NCI-H510A treated with DMSO at 0.1 percent for 48 hours (cell line): ENCODE measurements at regions not wholly inside any gene's neighbourhood (a gene's known extent, or its start where the extent isn't known, plus 50 kb on each side); places are given as distances from the start of the nearest gene placed in this dataset.
"Not testable (repeated sequence)": the region's sequence is repeated elsewhere in the genome, so short reads cannot be mapped to it uniquely, and the experiment has no call there.

Source experiments
- DNase-seq: peaks from one replicate; lab custom pipeline; 2025; lab: John Stamatoyannopoulos, UW

DNA sequence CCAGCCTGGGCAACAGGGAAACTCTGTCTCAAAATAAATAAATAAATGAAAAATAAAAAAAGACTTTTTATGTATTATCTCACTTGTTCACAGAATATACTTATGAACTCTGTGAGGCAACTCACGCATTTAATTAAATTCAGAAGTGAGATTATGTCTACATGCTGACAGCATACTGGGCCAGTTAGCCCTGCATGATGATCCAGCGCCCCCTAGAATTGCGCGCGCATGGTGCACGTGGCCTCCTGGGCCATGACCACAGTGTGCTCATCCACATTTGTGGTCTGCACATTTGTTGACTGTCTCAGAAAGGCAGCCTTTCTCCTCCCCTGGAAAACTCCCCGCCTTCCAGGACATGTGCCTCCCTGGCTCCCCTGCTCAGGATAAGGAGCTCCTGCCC is 64.8 kb upstream of the METTL9 start:
- DNase-seq = not testable (repeated sequence)

DNA sequence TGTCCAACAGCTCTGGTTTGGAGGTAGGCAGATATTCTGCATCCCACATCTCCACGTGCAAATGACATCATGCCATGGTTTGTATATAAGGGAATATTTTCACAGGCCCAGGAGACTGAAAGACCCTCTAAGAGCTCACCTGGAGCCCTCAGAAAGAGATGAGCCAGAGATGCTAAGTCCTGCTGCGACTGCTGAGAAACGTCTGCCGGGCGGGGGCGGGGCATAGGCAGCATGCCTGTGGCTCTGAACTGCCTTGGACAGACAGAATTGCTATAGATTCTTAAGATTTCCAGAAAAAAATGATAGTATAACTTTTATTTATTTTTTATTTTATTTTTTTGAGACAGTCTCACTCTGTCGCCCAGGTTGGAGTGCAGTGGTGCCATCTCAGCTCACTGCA is 64.2 kb upstream of the METTL9 start:
- not testable (repeated sequence) for DNase-seq

DNA sequence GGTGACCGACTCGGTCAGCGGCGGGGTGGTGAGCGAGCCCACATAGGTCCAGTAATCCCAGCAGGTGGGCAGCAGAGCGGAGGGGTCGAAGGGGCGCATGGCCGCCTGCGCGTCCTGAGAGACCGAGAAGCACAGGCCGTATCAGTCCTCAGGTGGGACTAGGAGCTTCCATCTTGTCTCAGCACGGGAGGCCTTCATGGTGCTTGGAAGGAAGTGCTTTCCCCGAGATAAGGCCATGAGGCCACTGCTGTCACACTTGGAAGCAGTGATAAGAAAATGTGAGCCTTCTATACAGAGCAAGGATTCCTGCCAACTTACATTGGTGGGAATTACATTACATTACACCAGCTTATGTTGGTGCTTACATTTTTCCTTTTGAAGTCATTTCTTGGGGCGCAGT is 62.6 kb upstream of the METTL9 start:
- not testable (repeated sequence) for DNase-seq

DNA sequence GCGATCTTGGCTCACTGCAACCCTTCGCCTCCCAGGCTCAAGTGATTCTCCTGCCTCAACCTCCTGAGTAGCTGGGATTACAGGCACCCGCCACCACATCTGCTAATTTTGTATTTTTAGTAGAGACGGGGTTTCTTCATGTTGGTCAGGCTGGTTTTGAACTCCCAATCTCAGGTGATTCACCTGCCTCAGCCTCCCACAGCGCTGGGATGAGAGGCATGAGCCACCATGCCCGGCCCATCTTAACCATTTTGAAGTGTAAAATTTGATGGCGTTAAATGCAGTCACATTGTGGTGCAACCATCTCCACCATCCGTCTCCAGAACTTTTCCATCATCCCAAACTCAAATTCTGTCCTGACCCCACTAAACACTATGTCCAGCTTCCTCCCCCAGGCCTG is 61.8 kb upstream of the METTL9 start:
- DNase-seq = not testable (repeated sequence)

DNA sequence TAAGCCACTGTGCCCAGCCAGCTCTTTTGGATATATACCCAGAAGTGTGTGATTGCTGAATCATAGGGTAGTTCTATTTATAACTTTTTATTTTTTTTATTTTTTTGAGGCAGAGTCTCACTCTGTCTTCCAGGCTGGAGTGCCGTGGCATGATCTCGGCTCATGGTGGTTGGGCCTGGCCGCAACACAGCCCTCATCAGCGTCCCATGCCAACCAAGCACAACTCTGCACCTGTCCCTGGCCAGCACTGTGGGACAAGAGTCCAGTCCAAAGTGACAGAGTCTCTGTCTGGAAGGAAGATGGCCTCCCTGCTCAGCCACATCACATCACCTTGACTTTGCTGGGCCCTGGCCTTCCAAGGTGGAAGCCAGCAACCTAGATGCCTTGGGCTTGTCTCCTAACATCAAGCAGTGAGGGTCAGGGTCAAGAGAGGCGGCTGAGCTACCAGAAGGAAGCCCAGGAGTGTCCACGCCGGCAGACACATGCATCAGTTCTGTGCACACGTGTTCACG is 60.2 kb upstream of the METTL9 start:
- not testable (repeated sequence) for DNase-seq

DNA sequence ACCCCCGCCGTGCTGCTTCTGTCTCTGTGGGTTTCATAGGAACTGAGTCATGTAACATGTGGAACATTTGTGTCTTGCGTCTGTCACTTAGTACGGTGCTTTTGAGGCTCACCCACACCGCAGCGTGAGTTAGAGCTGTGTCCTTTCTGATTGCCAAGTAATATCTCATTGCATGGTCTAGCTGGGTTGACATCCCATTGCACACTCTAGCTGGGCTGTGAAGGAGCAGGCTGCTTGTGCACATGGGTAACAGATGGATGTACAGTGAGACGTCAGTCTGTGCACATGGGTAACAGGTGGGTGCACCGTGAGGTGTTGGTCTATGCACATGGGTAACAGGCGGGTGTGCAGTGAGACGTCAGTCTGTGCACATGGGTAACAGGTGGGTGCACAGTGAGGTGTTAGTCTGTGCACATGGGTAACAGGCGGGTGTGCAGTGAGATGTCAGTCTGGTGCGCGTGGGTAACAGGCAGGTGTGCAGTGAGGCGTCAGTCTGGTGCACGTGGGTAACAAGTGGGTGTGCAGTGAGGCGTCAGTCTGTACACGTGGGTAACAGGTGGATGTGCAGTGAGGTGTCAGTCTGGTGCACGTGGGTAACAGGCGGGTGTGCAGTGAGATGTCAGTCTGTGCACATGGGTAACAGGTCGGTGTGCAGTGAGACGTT is 58.5 kb upstream of the METTL9 start:
- DNase-seq = not testable (repeated sequence)

DNA sequence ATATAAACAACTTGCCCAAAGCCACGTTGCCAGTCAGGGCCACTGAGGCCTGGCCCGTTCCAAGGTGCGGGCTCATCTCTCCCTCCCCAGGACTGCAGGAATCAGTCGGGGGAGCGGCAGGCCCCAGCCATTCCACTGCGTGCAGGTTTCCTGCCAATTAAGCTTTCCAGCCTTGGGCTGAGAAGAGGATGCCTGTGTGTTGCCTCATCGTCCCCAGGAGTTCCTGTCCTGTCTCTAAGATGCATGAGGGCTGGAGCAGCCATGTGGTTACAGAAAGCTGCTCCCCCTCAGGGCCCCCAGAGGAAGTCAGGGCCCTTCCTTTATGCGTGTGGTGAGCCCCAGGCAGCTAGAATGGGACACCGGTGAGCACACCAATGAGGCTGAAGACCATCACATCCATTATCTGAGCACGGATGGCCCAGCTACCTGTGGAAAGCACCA is 57.7 kb upstream of the METTL9 start:
- DNase-seq = not testable (repeated sequence)

DNA sequence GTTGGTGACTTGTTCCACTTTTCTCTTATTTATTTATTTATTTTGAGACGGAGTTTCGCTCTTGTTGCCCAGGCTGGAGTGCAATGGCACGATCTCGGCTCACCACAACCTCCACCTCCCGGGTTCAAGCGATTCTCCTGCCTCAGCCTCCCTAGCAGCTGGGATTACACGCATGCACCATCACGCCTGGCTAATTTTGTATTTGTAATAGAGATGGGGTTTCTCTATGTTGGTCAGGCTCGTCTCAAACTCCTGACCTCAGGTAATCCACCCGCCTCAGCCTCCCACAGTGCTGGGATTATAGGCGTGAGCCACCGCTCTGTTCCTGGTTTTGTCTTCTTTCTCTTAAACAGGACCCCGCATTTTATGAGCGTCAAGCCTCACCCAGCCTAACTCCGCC is 57.3 kb upstream of the METTL9 start:
- DNase-seq = not testable (repeated sequence)

DNA sequence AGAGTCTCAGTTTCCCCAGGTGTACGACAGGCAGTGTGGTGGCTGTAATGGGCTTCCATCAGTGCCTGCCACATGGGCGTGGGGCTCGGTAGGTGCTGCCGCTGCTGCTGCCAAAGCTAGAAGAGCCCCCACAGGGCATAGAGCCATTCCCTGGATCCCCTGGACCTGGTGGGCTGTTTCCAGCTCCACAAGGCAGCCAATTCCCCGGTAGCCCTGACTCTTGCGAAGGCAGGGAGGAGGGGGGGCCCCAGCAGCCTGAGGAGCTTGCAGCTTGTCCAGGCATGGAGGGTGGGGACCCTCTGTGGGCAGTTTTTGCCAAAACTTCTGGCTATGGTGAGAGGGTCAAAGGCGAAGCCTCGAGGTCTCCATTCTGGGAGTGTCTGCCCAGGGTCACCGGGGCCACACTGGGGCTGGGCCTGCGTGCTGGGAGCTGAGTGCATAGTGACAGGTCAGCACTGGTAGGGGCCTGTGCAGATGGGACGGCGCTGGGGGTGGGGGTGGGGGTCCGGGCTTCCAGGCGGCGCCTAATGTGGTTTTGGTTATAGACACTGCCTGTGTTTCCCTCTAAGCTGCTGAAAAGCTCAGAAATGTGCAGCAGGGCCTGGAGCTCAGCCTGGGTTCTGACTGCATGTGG is 56.8 kb upstream of the METTL9 start:
- not testable (repeated sequence) for DNase-seq

DNA sequence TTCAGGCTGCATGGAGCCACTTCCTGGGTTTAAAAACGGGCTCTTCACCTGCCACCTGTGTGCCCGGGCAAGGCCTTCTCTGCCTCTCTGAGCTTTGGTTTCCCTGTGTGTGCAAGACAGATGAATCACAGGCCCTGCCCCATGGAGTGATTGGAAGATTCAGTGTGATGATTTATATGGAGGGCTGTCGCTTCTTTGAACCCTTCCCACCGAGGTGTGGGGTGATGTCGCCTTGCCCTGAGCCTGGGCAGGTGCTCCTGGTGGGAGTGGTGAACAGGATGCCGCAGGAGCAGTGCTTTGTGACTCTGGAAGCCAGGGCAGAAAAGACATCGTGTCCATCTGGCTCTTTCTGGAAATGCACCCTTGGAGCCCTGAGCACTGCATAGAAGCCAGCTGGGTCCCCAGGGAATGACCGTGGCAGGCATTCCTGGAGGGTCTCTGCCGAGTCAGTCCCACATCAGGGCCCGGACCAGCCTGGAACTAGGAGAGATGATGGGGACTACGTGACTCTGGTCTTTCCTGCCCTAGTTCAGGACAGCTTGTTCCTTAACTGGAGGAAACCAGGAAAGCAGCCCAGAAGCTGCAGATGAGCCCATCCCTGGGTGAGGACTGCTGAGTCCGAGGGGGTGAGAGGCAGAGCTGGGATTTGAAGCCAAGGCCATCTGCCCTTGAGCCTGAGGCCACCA is 56.1 kb upstream of the METTL9 start:
- DNase-seq = peak; percentile 59

DNA sequence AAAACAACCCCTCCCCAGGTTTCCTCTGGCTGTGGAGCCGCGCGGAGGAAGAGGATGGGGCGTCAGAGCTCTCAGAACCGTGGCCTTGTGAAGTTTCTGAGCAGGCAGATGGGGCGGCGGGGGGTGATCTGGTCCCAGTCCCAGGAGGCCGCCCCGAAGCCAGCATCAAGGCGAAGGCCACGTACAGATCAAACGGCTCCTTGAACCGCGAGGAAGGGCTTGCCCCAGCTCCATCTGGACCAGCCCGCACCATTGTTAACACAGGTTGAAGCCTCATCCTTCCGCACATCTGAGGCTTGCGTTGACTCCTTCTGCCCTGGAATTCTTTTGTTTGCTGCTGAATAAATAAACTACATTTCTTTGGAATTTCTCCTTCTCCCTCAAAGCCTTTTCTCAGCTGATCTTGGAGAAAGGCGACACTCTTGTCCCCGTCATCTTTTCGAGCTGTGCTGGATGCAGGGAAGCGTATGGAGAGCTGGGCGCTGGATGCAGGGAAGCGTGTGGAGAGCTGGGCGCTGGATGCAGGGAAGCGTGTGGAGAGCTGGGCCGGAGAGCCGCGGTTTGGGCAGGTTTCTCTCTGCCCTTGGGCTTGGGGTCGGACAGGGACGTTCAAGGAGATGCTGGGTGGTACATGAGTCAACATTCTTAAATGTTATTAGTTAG is 53.6 kb upstream of the METTL9 start:
- DNase-seq = not testable (repeated sequence)

DNA sequence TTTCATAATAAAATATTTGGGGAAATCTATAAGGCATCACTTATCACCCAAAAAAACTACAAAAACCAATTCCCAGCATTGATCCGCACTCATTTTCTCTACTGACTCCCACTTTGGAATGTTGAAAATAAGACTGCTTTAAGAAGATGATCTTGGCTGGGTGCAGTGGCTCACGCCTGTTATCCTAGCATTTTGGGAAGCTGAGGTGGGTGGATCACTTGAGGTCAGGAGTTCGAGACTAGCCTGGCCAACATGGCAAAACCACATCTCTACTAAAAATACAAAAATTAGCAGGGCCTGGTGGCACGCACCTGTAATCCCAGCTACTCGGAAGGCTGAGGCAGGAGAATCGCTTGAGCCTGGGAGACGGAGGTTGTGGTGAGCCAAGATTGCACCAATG is 50.0 kb upstream of the METTL9 start:
- not testable (repeated sequence) for DNase-seq
